Esophagus squamous epithelium (tissue), 5 donors: ENCODE measurements at regions not wholly inside any gene's neighbourhood (a gene's known extent, or its start where the extent isn't known, plus 50 kb on each side); places are given as distances from the start of the nearest gene placed in this dataset.

Experiments used
- DNase-seq: peaks from one replicate; lab custom pipeline; 2025; lab: John Stamatoyannopoulos, UW
- H3K27ac ChIP-seq, 4 donors: fragments of 200-600 bp; sonication (generic); one replicate each; pipeline ENCODE4 v1.5.1; 2016 to 2019; ENCODE audit warnings: mild to moderate bottlenecking in 1 of 4
- H3K27me3 ChIP-seq, 4 donors: fragments of 200-600 bp; sonication (generic); 1 replicate in 3 of 4; 2 replicates in 1 of 4; pipeline versions ENCODE4 v1.5.1 to v1.6.0; 2017 to 2021; ENCODE audit warnings: antibody characterized with exemption in 1 of 4
- H3K36me3 ChIP-seq, 3 donors: fragments of 200-600 bp; sonication (generic); one replicate each; pipeline ENCODE4 v1.5.1; 2016 to 2019
- H3K4me1 ChIP-seq, 3 donors: fragments of 200-600 bp; sonication (generic); one replicate each; pipeline ENCODE4 v1.5.1; 2017 to 2019
- H3K4me3 ChIP-seq, 4 donors: fragments of 200-600 bp; sonication (generic); 1 replicate in 3 of 4; 2 replicates in 1 of 4; pipeline ENCODE4 v1.5.1; 2016 to 2019; ENCODE audit warnings: mild to moderate bottlenecking in 2 of 4, moderate library complexity in 1 of 4
- H3K9me3 ChIP-seq, 3 donors: fragments of 200-600 bp; sonication (generic); one replicate each; pipeline ENCODE4 v1.5.1; 2016 to 2019
- CTCF ChIP-seq, 6 experiments: fragments of 450-650 bp in 4 of 6; fragments of 200-600 bp in 2 of 6; sonication (generic) in 2 of 6; IDR thresholded peaks; one replicate each; pipeline ENCODE4 v1.5.1; 2016 to 2019; ENCODE audit warnings: antibody characterized with exemption in 6 of 6, mild to moderate bottlenecking in 4 of 6, moderate library complexity in 4 of 6
- POLR2A ChIP-seq, 4 donors: fragments of 450-650 bp; IDR thresholded peaks; one replicate each; pipeline ENCODE4 v1.6.1; 2017; ENCODE audit warnings: antibody characterized with exemption in 4 of 4, mild to moderate bottlenecking in 4 of 4, moderate library complexity in 3 of 4
- WGBS, 2 donors: methylation state at CpG; one replicate each; pipeline ENCODE4 v1.1.5; 2018; 5-methylcytosine and 5-hydroxymethylcytosine counted together
- intact Hi-C: fragments of 100-400 bp; cut with DNase I; formaldehyde crosslinking; loops from one replicate; pipeline ENCODE4 v1.15.0; 2022
- donor health status: DM: yes; HTN: yes; CAD: no.

- Histone ChIP-seq H3K36me3 (no peaks in the 10 kb centered on the region), H3K27ac (no peak overlapping the region), H3K9me3 (no peaks in the 10 kb centered on the region), H3K4me1 (no peaks in the 10 kb centered on the region), H3K4me3 (no peak overlapping the region), H3K27me3 (no peaks in the 10 kb centered on the region)
- intact Hi-C loops = no loop called here
- DNase-seq = no peak
- WGBS, 2 donors = 83 to 90% methylated on average over 4 of the region's 4 CpGs
- TF ChIP-seq CTCF (IDR thresholded peaks at IDR 0.05) (no peak), POLR2A (IDR thresholded peaks at IDR 0.05) (no peak)
Measured at GRCh38 chr19:28846094-28846812, 366.7 kb downstream of the UQCRFS1 start.

- Histone ChIP-seq H3K9me3 (no peaks in the 10 kb centered on the region), H3K36me3 (no peaks in the 10 kb centered on the region), H3K4me1 (no peaks in the 10 kb centered on the region), H3K4me3 (no peak overlapping the region), H3K27ac (no peak overlapping the region), H3K27me3 (no peaks in the 10 kb centered on the region)
- no peak for DNase-seq
- intact Hi-C loops = no loop called here
- 47 to 54% methylated on average over 6 of the region's 6 CpGs for WGBS, 2 donors
- TF ChIP-seq CTCF (IDR thresholded peaks at IDR 0.05) (no peak), POLR2A (IDR thresholded peaks at IDR 0.05) (no peak)
Measured at GRCh38 chr19:28843761-28844492, 369.0 kb downstream of the UQCRFS1 start.

DNA sequence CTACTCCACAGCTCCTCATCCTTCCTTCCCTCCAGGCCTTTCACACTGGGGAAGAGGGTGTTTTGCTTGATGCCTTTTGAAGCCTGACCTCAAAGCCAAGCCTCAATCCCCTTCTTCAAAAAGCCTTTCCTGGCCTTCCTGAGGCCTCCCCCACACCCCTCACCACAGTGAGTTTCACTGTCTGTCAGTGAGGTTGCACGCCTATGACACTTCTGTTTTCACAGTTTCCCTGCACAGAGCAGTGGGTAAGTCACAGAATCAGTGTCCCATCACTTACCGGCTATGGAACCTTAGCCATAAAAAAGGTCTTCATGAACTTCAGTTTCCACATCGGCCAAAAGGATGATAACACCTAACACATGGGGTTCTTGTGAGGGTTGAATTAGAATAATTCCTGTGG lies 371.4 kb downstream of the UQCRFS1 start:
- no peak overlapping the region for H3K27ac ChIP-seq
- H3K4me1 ChIP-seq = no peaks in the 10 kb centered on the region
- TF ChIP-seq CTCF (IDR thresholded peaks at IDR 0.05) (no peak), POLR2A (IDR thresholded peaks at IDR 0.05) (no peak)
- DNase-seq = no peak
- H3K36me3 ChIP-seq = no peaks in the 10 kb centered on the region
- no peaks in the 10 kb centered on the region for H3K27me3 ChIP-seq
- intact Hi-C loops = no loop called here
- H3K9me3 ChIP-seq = no peaks in the 10 kb centered on the region
- H3K4me3 ChIP-seq = no peak overlapping the region
- WGBS, 2 donors = 86 to 92% methylated on average over 3 of the region's 3 CpGs

DNA sequence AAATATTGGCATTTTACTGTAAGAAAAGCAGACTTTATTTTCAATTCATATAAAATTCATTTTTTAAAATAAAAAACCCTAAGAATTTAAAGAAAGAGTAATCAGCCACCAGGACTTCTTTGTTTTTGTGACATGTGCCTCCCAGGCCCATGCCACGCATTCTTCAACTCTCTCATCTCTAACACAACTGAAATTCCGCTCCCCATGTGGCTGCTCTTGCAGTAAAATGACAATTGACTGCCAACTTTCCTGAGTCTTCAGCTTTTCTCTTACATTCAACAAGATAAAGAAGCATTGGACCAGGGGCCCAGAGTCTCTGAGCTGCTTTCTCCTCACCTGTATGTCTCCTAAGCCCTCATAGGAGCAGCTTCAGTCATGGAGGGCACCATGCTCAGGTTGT lies 372.1 kb downstream of the UQCRFS1 start:
- TF ChIP-seq CTCF (IDR thresholded peaks at IDR 0.05) (no peak), POLR2A (IDR thresholded peaks at IDR 0.05) (no peak)
- intact Hi-C loops = no loop called here
- Histone ChIP-seq H3K4me1 (no peaks in the 10 kb centered on the region), H3K36me3 (no peaks in the 10 kb centered on the region), H3K27ac (no peak overlapping the region), H3K27me3 (no peaks in the 10 kb centered on the region), H3K4me3 (no peak overlapping the region), H3K9me3 (no peaks in the 10 kb centered on the region)
- 76 to 86% methylated on average over 2 of the region's 2 CpGs for WGBS, 2 donors
- no peak for DNase-seq

DNA sequence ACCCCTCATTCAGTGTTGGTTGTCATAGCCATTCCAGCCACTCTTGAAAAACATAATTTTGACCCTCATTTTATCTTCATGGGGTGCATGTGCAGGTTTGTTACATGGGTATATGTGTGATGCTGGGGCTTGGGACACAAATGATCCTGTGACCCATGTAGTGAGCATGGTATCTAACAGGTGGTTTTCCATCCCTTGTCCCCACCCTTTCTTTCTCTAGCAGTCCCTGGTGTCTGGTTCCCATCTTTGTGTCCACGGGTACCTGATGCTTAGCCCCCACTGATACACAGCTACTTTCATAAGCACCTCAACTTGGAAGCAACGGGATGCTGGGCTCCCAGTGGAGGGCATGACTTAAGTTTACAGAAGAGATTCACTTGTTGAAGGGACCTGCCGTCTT lies 373.5 kb downstream of the UQCRFS1 start:
- WGBS, 2 donors = 56 to 82% methylated on average over 1 to 2 of the region's 3 CpGs
- no peak for DNase-seq
- H3K4me1 ChIP-seq = no peaks in the 10 kb centered on the region
- no peak overlapping the region for H3K27ac ChIP-seq
- H3K36me3 ChIP-seq = no peaks in the 10 kb centered on the region
- TF ChIP-seq CTCF (IDR thresholded peaks at IDR 0.05) (no peak), POLR2A (IDR thresholded peaks at IDR 0.05) (no peak)
- H3K9me3 ChIP-seq = no peaks in the 10 kb centered on the region
- H3K27me3 ChIP-seq = no peaks in the 10 kb centered on the region
- H3K4me3 ChIP-seq = no peak overlapping the region
- intact Hi-C loops = no loop called here
